Neural crest cell (in vitro differentiated cells): ENCODE measurements at regions not wholly inside any gene's neighbourhood (a gene's known extent, or its start where the extent isn't known, plus 50 kb on each side); places are given as distances from the start of the nearest gene placed in this dataset.

ENCODE experiments used
- DNase-seq: peaks from one replicate; pipeline ENCODE4 v3.0.0; 2021; ENCODE audit warnings: low read depth, mixed read lengths, low spot score
- H3K27ac Mint-ChIP-seq: one replicate; pipeline ENCODE4 v1.8.0; 2021; ENCODE audit warnings: mild to moderate bottlenecking, mixed read lengths; ENCODE audit not compliant: unreplicated experiment
- H3K27me3 Mint-ChIP-seq: 2 replicates; pipeline ENCODE4 v1.8.0; 2021; ENCODE audit warnings: low read depth, mild to moderate bottlenecking, mixed read lengths
- H3K36me3 Mint-ChIP-seq: 2 replicates; pipeline ENCODE4 v1.8.0; 2021; ENCODE audit warnings: low read depth, mild to moderate bottlenecking, mixed read lengths
- H3K4me1 Mint-ChIP-seq: 2 replicates; pipeline ENCODE4 v1.8.0; 2021; ENCODE audit warnings: mixed read lengths
- H3K4me3 Mint-ChIP-seq: one replicate; pipeline ENCODE4 v1.8.0; 2021; ENCODE audit warnings: mild to moderate bottlenecking, mixed read lengths
- H3K9me3 Mint-ChIP-seq: 2 replicates; pipeline ENCODE4 v1.8.0; 2021; ENCODE audit warnings: mixed read lengths
- CTCF ChIP-seq: fragments of 200-600 bp; sonication (generic); conservative IDR thresholded peaks from 2 replicates; pipeline ENCODE4 v1.5.0; 2021; ENCODE audit warnings: antibody characterized with exemption, mild to moderate bottlenecking

GRCh38 chr13:73675821-73676220 lies 458.4 kb downstream of the KLF12 start:
- no peak for TF ChIP-seq CTCF
- DNase-seq: no peak
- H3K4me1 Mint-ChIP-seq: peaks cover 9% of the 10 kb centered on the region
- H3K27ac Mint-ChIP-seq: no peak overlapping the region
- H3K36me3 Mint-ChIP-seq: no peaks in the 10 kb centered on the region
- no peaks in the 10 kb centered on the region for H3K27me3 Mint-ChIP-seq
- no peaks in the 10 kb centered on the region for H3K9me3 Mint-ChIP-seq
- no peak overlapping the region for H3K4me3 Mint-ChIP-seq

GRCh38 chr13:73674570-73674969 lies 459.6 kb downstream of the KLF12 start:
- Mint-ChIP-seq H3K27ac (no peak overlapping the region), H3K9me3 (no peaks in the 10 kb centered on the region), H3K27me3 (no peaks in the 10 kb centered on the region), H3K4me1 (peaks cover 9% of the 10 kb centered on the region), H3K36me3 (no peaks in the 10 kb centered on the region), H3K4me3 (no peak overlapping the region)
- DNase-seq: no peak
- no peak for TF ChIP-seq CTCF

GRCh38 chr13:73673931-73674330 lies 460.3 kb downstream of the KLF12 start:
- Mint-ChIP-seq H3K9me3 (no peaks in the 10 kb centered on the region), H3K4me1 (peaks cover 9% of the 10 kb centered on the region), H3K27ac (no peak overlapping the region), H3K4me3 (no peak overlapping the region), H3K36me3 (no peaks in the 10 kb centered on the region), H3K27me3 (no peaks in the 10 kb centered on the region)
- no peak for TF ChIP-seq CTCF
- no peak for DNase-seq

- Mint-ChIP-seq H3K9me3 (no peaks in the 10 kb centered on the region), H3K4me1 (peaks cover 9% of the 10 kb centered on the region), H3K27ac (no peak overlapping the region), H3K36me3 (no peaks in the 10 kb centered on the region), H3K27me3 (no peaks in the 10 kb centered on the region), H3K4me3 (no peak overlapping the region)
- TF ChIP-seq CTCF: no peak
- DNase-seq: no peak
Measured at GRCh38 chr13:73672492-73672891, 461.7 kb downstream of the KLF12 start.

- no peak for TF ChIP-seq CTCF
- Mint-ChIP-seq H3K27me3 (no peaks in the 10 kb centered on the region), H3K4me3 (no peak overlapping the region), H3K36me3 (no peaks in the 10 kb centered on the region), H3K27ac (no peak overlapping the region), H3K9me3 (no peaks in the 10 kb centered on the region), H3K4me1 (peaks cover 2% of the 10 kb centered on the region)
- DNase-seq: no peak
Measured at GRCh38 chr13:73671732-73672131, 462.5 kb downstream of the KLF12 start.

GRCh38 chr13:73671011-73671410 lies 463.2 kb downstream of the KLF12 start:
- no peaks in the 10 kb centered on the region for H3K27me3 Mint-ChIP-seq
- H3K9me3 Mint-ChIP-seq: no peaks in the 10 kb centered on the region
- no peak overlapping the region for H3K4me3 Mint-ChIP-seq
- TF ChIP-seq CTCF: no peak
- no peaks in the 10 kb centered on the region for H3K36me3 Mint-ChIP-seq
- no peak overlapping the region for H3K27ac Mint-ChIP-seq
- no peak for DNase-seq
- no peaks in the 10 kb centered on the region for H3K4me1 Mint-ChIP-seq
